Thyroid gland (tissue), 4 donors: ENCODE measurements at regions not wholly inside any gene's neighbourhood (a gene's known extent, or its start where the extent isn't known, plus 50 kb on each side); places are given as distances from the start of the nearest gene placed in this dataset.

Experiments used
- DNase-seq, 2 donors: peaks; one replicate each; pipeline ENCODE4 v3.0.0-alpha.2; 2019
- H3K27ac ChIP-seq, 3 donors: fragments of 200-600 bp; sonication (generic); 1 replicate in 2 of 3; 2 replicates in 1 of 3; pipeline ENCODE4 v1.5.1; 2016 to 2019; ENCODE audit warnings: mild to moderate bottlenecking in 1 of 3, moderate library complexity in 1 of 3
- H3K27me3 ChIP-seq: fragments of 200-600 bp; sonication (generic); one replicate; pipeline ENCODE4 v1.5.1; 2019
- H3K36me3 ChIP-seq, 2 donors: fragments of 200-600 bp; sonication (generic); one replicate each; pipeline ENCODE4 v1.5.1; 2016 to 2019
- H3K4me1 ChIP-seq, 2 donors: fragments of 200-600 bp; sonication (generic); one replicate each; pipeline ENCODE4 v1.5.1; 2017 to 2019
- H3K4me3 ChIP-seq, 3 donors: fragments of 200-600 bp; sonication (generic); replicated peaks in 1 of 3; 1 replicate in 2 of 3; 2 replicates in 1 of 3; pipeline ENCODE4 v1.5.1; 2016; ENCODE audit warnings: mild to moderate bottlenecking in 1 of 3
- H3K9me3 ChIP-seq: fragments of 200-600 bp; sonication (generic); one replicate; pipeline ENCODE4 v1.5.1; 2017
- CTCF ChIP-seq, 6 experiments: fragments of 200-600 bp in 3 of 6; fragments of 450-650 bp in 3 of 6; sonication (generic) in 3 of 6; IDR thresholded peaks; one replicate each; pipeline ENCODE4 v1.5.1; 2016 to 2019; ENCODE audit warnings: antibody characterized with exemption in 6 of 6, mild to moderate bottlenecking in 2 of 6, inconsistent platforms in 1 of 6, moderate library complexity in 1 of 6
- POLR2A ChIP-seq, 2 donors: fragments of 450-650 bp; IDR thresholded peaks; one replicate each; pipeline ENCODE4 v1.6.1; 2017; ENCODE audit warnings: antibody characterized with exemption in 2 of 2, mild to moderate bottlenecking in 2 of 2, moderate library complexity in 1 of 2
- WGBS, 2 donors: methylation state at CpG; one replicate each; pipeline ENCODE4 v1.1.5; 2017; 5-methylcytosine and 5-hydroxymethylcytosine counted together
- intact Hi-C: fragments of 100-400 bp; cut with DNase I; formaldehyde crosslinking; loops from one replicate; pipeline ENCODE4 v1.15.1; 2023

GRCh38 chr4:27186710-27187109, 326.1 kb downstream of the STIM2 start:
- no peak for DNase-seq
- no peak overlapping the region for H3K27ac ChIP-seq
- no peak overlapping the region for H3K4me3 ChIP-seq
- 78 to 83% methylated on average over 4 of the region's 4 CpGs for WGBS, 2 donors
- H3K27me3 ChIP-seq, result no peaks in the 10 kb centered on the region
- intact Hi-C loops, result no loop called here
- H3K9me3 ChIP-seq, result no peaks in the 10 kb centered on the region
- H3K4me1 ChIP-seq, result no peaks in the 10 kb centered on the region
- no peaks in the 10 kb centered on the region for H3K36me3 ChIP-seq
- TF ChIP-seq CTCF (IDR thresholded peaks at IDR 0.05) (no peak), POLR2A (IDR thresholded peaks at IDR 0.05) (no peak)

- H3K9me3 ChIP-seq, result no peaks in the 10 kb centered on the region
- H3K4me1 ChIP-seq, result no peaks in the 10 kb centered on the region
- DNase-seq, result no peak
- H3K36me3 ChIP-seq, result no peaks in the 10 kb centered on the region
- intact Hi-C loops, result no loop called here
- TF ChIP-seq POLR2A (IDR thresholded peaks at IDR 0.05) (no peak), CTCF (IDR thresholded peaks at IDR 0.05) (no peak)
- 85 to 87% methylated on average over 2 of the region's 2 CpGs for WGBS, 2 donors
- H3K4me3 ChIP-seq, result no peak overlapping the region
- H3K27ac ChIP-seq, result no peak overlapping the region
- no peaks in the 10 kb centered on the region for H3K27me3 ChIP-seq
These were observed 327.1 kb downstream of the STIM2 start for GRCh38 chr4:27187786-27188185.

- DNase-seq, result no peak
- intact Hi-C loops, result no loop called here
- Histone ChIP-seq H3K27ac (no peak overlapping the region), H3K4me1 (no peaks in the 10 kb centered on the region), H3K4me3 (no peak overlapping the region), H3K9me3 (no peaks in the 10 kb centered on the region), H3K27me3 (no peaks in the 10 kb centered on the region), H3K36me3 (no peaks in the 10 kb centered on the region)
- TF ChIP-seq POLR2A (IDR thresholded peaks at IDR 0.05) (no peak), CTCF (IDR thresholded peaks at IDR 0.05) (no peak)
- WGBS, 2 donors, result 69 to 82% methylated on average over 6 of the region's 6 CpGs
These were observed 329.0 kb downstream of the STIM2 start for GRCh38 chr4:27189683-27190082.

GRCh38 chr4:27191592-27191991, 331.0 kb downstream of the STIM2 start:
- no peaks in the 10 kb centered on the region for H3K36me3 ChIP-seq
- no peaks in the 10 kb centered on the region for H3K27me3 ChIP-seq
- no peak overlapping the region for H3K27ac ChIP-seq
- no peak for DNase-seq
- H3K4me1 ChIP-seq, result no peaks in the 10 kb centered on the region
- intact Hi-C loops, result no loop called here
- TF ChIP-seq CTCF (IDR thresholded peaks at IDR 0.05), result no peak
- no peak for TF ChIP-seq POLR2A (IDR thresholded peaks at IDR 0.05)
- WGBS, 2 donors, result 31 to 45% methylated on average over 1 of the region's 1 CpG
- H3K4me3 ChIP-seq, result no peak overlapping the region
- H3K9me3 ChIP-seq, result no peaks in the 10 kb centered on the region

- intact Hi-C loops, result no loop called here
- no peak for DNase-seq
- Histone ChIP-seq H3K9me3 (no peaks in the 10 kb centered on the region), H3K27me3 (no peaks in the 10 kb centered on the region), H3K4me1 (no peaks in the 10 kb centered on the region), H3K27ac (no peak overlapping the region), H3K36me3 (no peaks in the 10 kb centered on the region), H3K4me3 (no peak overlapping the region)
- TF ChIP-seq POLR2A (IDR thresholded peaks at IDR 0.05) (no peak), CTCF (IDR thresholded peaks at IDR 0.05) (no peak)
- 60 to 63% methylated on average over 2 of the region's 2 CpGs for WGBS, 2 donors
These were observed 334.0 kb downstream of the STIM2 start for GRCh38 chr4:27194599-27195176.
